SK-N-SH treated with all-trans-retinoic acid at 6 μM for 48 hours (cell line): ENCODE measurements at regions not wholly inside any gene's neighbourhood (a gene's known extent, or its start where the extent isn't known, plus 50 kb on each side); places are given as distances from the start of the nearest gene placed in this dataset.

Source experiments
- ATAC-seq: fragments of 200-7000 bp; cut with Tn5 transposase; 3 replicates; pipeline ENCODE4 v1.9.1; 2020; ENCODE audit warnings: mild to moderate bottlenecking, moderate library complexity
- ARNTL ChIP-seq: fragments of 450-650 bp; formaldehyde crosslinking; IDR thresholded peaks from 2 replicates; pipeline ENCODE4 v1.5.0; 2020; ENCODE audit warnings: low read depth, mild to moderate bottlenecking, moderate library complexity, borderline replicate concordance
- BACH2 ChIP-seq: fragments of 250-450 bp; sonication (Bioruptor Pico); IDR thresholded peaks from 2 replicates; pipeline ENCODE4 v1.9.0; 2021; ENCODE audit warnings: mild to moderate bottlenecking, borderline replicate concordance
- CSDC2 ChIP-seq: fragments of 250-450 bp; sonication (Bioruptor Pico); IDR thresholded peaks from 2 replicates; pipeline ENCODE4 v1.5.0; 2020; ENCODE audit warnings: mild to moderate bottlenecking, moderate library complexity
- ESRRG ChIP-seq: fragments of 250-450 bp; sonication (Bioruptor Pico); IDR thresholded peaks from 2 replicates; pipeline ENCODE4 v1.6.1; 2021; ENCODE audit warnings: mild to moderate bottlenecking
- GLIS3 ChIP-seq: fragments of 250-450 bp; sonication (Bioruptor Pico); IDR thresholded peaks from 2 replicates; pipeline ENCODE4 v1.5.0; 2020; ENCODE audit warnings: mild to moderate bottlenecking, moderate library complexity
- ISL1 ChIP-seq: fragments of 250-450 bp; sonication (Bioruptor Pico); IDR thresholded peaks from 2 replicates; pipeline ENCODE4 v2.1.2; 2022; ENCODE audit warnings: mild to moderate bottlenecking, moderate library complexity
- POU6F1 ChIP-seq: fragments of 250-450 bp; sonication (Bioruptor Pico); IDR thresholded peaks from 2 replicates; pipeline ENCODE4 v1.8.0; 2021; ENCODE audit warnings: low read depth, mild to moderate bottlenecking, moderate library complexity, borderline replicate concordance
- RARB ChIP-seq: fragments of 250-450 bp; sonication (Bioruptor Pico); IDR thresholded peaks from 2 replicates; pipeline ENCODE4 v1.8.0; 2021; ENCODE audit warnings: mild to moderate bottlenecking, moderate library complexity
- SNAI2 ChIP-seq: fragments of 250-450 bp; sonication (Bioruptor Pico); IDR thresholded peaks from 2 replicates; pipeline ENCODE4 v1.5.0; 2020; ENCODE audit warnings: mild to moderate bottlenecking, moderate library complexity
- TCF4 ChIP-seq: fragments of 250-450 bp; sonication (Bioruptor Pico); IDR thresholded peaks from 2 replicates; pipeline ENCODE4 v1.8.0; 2021; ENCODE audit warnings: mild to moderate bottlenecking, moderate library complexity, borderline replicate concordance
- TOX ChIP-seq: fragments of 250-450 bp; sonication (Bioruptor Pico); IDR thresholded peaks from 2 replicates; pipeline ENCODE4 v1.8.0; 2021; ENCODE audit warnings: mild to moderate bottlenecking, moderate library complexity, borderline replicate concordance
- TSHZ2 ChIP-seq: fragments of 250-450 bp; sonication (Bioruptor Pico); IDR thresholded peaks from 2 replicates; pipeline ENCODE4 v1.5.0; 2020; ENCODE audit warnings: mild to moderate bottlenecking, moderate library complexity
- ZC3H10 ChIP-seq: fragments of 250-450 bp; sonication (Bioruptor Pico); IDR thresholded peaks from 2 replicates; pipeline ENCODE4 v1.5.1; 2021; ENCODE audit warnings: mild to moderate bottlenecking, moderate library complexity
- ZFP3 ChIP-seq: fragments of 250-450 bp; sonication (Bioruptor Pico); IDR thresholded peaks from 2 replicates; pipeline ENCODE4 v1.5.0; 2020; ENCODE audit warnings: mild to moderate bottlenecking, moderate library complexity
- ZFP30 ChIP-seq: fragments of 450-650 bp; formaldehyde crosslinking; IDR thresholded peaks from 2 replicates; pipeline ENCODE4 v1.5.0; 2022; ENCODE audit warnings: mild to moderate bottlenecking, moderate library complexity
- ZNF70 ChIP-seq: fragments of 450-650 bp; formaldehyde crosslinking; IDR thresholded peaks from 2 replicates; pipeline ENCODE4 v1.5.0; 2020; ENCODE audit warnings: mild to moderate bottlenecking, moderate library complexity
- ZNF8 ChIP-seq: fragments of 450-650 bp; formaldehyde crosslinking; IDR thresholded peaks from 2 replicates; pipeline ENCODE4 v1.5.0; 2020; ENCODE audit warnings: mild to moderate bottlenecking, moderate library complexity
- TF ChIP-seq, protein P1 (sequence below): fragments of 250-450 bp; sonication (Bioruptor Pico); IDR thresholded peaks from 2 replicates; pipeline ENCODE4 v1.5.1; 2021; ENCODE audit warnings: mild to moderate bottlenecking, moderate library complexity
- TF ChIP-seq, protein P2 (sequence below): fragments of 250-450 bp; sonication (Bioruptor Pico); IDR thresholded peaks from 2 replicates; pipeline ENCODE4 v1.5.1; 2020; ENCODE audit warnings: low read depth, mild to moderate bottlenecking, moderate library complexity

DNA sequence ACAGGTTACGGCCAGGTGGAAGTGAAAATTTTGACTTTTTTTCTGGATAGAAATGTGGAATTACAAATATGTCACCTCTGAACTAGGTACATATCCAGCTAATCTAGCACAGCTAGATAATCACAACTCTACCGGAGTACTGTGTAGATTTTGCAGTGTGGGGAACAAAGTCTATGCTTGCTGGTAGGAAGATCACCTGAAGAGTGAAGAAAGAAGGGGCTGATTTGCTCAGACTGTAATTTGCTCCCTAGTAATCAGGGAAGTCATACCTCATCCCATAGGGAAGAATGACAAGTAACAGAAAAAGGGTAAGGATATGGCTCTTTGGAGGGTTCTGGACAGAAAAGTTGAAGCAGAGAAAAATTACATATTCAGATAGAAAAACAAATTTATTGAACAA is 319.6 kb upstream of the TMPRSS15 start:
- no peak for ATAC-seq
- TF ChIP-seq CSDC2: no peak

- no peak for ATAC-seq
- TF ChIP-seq TCF4 (CRISPR knock-in tag) (no peak), TSHZ2 (CRISPR knock-in tag) (no peak), ARNTL (CRISPR knock-in tag) (no peak), ZNF8 (no peak), ZFP30 (CRISPR knock-in tag) (no peak), TOX (no peak), BACH2 (no peak), POU6F1 (CRISPR knock-in tag) (no peak), ZNF70 (CRISPR knock-in tag) (no peak)
Observed at GRCh38 chr21:18725653-18726052, 322.1 kb upstream of the TMPRSS15 start.

DNA sequence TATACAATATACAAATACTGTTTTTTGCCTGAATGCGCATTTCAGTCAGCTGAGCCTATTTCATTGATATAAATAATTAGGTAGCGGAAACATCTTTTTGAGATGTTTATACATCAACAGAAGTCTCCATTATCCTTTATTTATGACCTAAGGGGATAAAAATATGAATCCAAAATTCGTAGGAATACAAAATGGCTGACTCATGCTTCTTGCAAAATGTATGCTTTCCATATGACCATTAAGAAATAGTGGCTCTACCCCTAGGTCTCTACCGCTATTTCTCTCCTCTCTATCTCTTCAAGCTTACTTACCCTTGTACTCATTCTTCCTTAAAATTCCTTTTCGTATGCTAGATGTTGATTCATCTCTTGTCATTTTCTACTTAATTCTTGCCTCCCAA is 338.4 kb upstream of the TMPRSS15 start:
- TF ChIP-seq RARB (CRISPR knock-in tag) (no peak), ZC3H10 (CRISPR knock-in tag) (no peak), TSHZ2 (CRISPR knock-in tag) (no peak), CSDC2 (no peak), BACH2 (no peak), SNAI2 (CRISPR knock-in tag) (no peak), ZNF8 (no peak), ISL1 (CRISPR knock-in tag) (no peak), ZFP30 (CRISPR knock-in tag) (no peak), ESRRG (CRISPR knock-in tag) (no peak), ARNTL (CRISPR knock-in tag) (no peak)
- TF ChIP-seq, protein P1, sequence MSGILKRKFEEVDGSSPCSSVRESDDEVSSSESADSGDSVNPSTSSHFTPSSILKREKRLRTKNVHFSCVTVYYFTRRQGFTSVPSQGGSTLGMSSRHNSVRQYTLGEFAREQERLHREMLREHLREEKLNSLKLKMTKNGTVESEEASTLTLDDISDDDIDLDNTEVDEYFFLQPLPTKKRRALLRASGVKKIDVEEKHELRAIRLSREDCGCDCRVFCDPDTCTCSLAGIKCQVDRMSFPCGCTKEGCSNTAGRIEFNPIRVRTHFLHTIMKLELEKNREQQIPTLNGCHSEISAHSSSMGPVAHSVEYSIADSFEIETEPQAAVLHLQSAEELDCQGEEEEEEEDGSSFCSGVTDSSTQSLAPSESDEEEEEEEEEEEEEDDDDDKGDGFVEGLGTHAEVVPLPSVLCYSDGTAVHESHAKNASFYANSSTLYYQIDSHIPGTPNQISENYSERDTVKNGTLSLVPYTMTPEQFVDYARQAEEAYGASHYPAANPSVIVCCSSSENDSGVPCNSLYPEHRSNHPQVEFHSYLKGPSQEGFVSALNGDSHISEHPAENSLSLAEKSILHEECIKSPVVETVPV (CRISPR knock-in tag): no peak
- TF ChIP-seq, protein P2, sequence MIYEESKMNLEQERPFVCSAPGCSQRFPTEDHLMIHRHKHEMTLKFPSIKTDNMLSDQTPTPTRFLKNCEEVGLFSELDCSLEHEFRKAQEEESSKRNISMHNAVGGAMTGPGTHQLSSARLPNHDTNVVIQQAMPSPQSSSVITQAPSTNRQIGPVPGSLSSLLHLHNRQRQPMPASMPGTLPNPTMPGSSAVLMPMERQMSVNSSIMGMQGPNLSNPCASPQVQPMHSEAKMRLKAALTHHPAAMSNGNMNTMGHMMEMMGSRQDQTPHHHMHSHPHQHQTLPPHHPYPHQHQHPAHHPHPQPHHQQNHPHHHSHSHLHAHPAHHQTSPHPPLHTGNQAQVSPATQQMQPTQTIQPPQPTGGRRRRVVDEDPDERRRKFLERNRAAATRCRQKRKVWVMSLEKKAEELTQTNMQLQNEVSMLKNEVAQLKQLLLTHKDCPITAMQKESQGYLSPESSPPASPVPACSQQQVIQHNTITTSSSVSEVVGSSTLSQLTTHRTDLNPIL: no peak
- ATAC-seq: no peak

DNA sequence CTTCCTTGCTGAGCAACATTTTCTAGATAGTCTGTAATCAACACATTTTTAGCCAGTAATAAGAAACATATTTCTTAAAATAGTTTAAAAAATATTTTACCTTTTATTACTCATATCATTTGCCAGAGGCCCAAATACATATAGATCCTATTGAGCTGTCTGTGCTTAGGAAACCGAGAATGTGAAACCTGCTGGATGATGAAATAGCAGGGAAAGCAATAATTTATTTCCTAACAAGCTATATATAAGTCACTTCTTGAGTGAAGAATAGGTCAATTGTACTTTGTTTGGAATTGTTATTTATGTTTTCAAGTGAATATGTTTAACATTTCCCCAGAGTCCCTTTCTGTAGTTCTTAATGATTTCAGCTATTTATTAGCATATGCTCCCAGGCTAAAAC is 339.9 kb upstream of the TMPRSS15 start:
- no peak for ATAC-seq
- TF ChIP-seq GLIS3 (CRISPR knock-in tag) (no peak), ARNTL (CRISPR knock-in tag) (no peak), ISL1 (CRISPR knock-in tag) (no peak), ZFP3 (CRISPR knock-in tag) (no peak), ZNF8 (no peak)
- TF ChIP-seq, protein P1 (CRISPR knock-in tag): no peak
